H1 (cell line): ENCODE measurements at regions not wholly inside any gene's neighbourhood (a gene's known extent, or its start where the extent isn't known, plus 50 kb on each side); places are given as distances from the start of the nearest gene placed in this dataset.

ENCODE experiments used
- CTCF ChIA-PET: fragments of 300-600 bp; sonication (Branson Sonifier 250); formaldehyde crosslinking; loops from one replicate; lab custom pipeline; 2021; ENCODE audit not compliant: partially characterized antibody; lab: Charles Lee
- POLR2A ChIA-PET: fragments of 300-600 bp; sonication (Branson Sonifier 250); formaldehyde crosslinking; loops from one replicate; lab custom pipeline; 2021; ENCODE audit warnings: inconsistent platforms; ENCODE audit not compliant: partially characterized antibody; lab: Charles Lee
- DNase-seq, 2 experiments: peaks; one replicate each; pipeline versions ENCODE4 v3.0.0 to v3.0.0-alpha.2; 2010 to 2022; ENCODE audit warnings: low spot score in 2 of 2, low read depth in 1 of 2, mixed read lengths in 1 of 2
- FAIRE-seq: peaks from 2 replicates; lab custom pipeline; 2011; peaks lifted over from hg19 to GRCh38; lab: Jason Lieb, UNC
- H2AFZ ChIP-seq: 2 replicates; pipeline ENCODE4 v1.8.1; 2012; ENCODE audit warnings: low read length, inconsistent platforms
- H2AK5ac ChIP-seq: 2 replicates; pipeline ENCODE4 v1.6.1; 2013; ENCODE audit warnings: low read depth, low read length
- H2BK120ac ChIP-seq: replicated peaks from 2 replicates; pipeline ENCODE3; 2013; ENCODE audit warnings: low read depth, low read length, inconsistent platforms
- H2BK12ac ChIP-seq: 2 replicates; pipeline ENCODE4 v1.6.1; 2013; ENCODE audit warnings: low read depth, low read length
- H2BK15ac ChIP-seq: 2 replicates; pipeline ENCODE4 v1.6.1; 2013; ENCODE audit warnings: low read length
- H2BK20ac ChIP-seq: 2 replicates; pipeline ENCODE4 v1.6.1; 2013; ENCODE audit warnings: low read length
- H2BK5ac ChIP-seq: 2 replicates; pipeline ENCODE4 v1.6.1; 2013; ENCODE audit warnings: low read depth, low read length
- H3K14ac ChIP-seq: 2 replicates; pipeline ENCODE4 v1.6.1; 2013; ENCODE audit warnings: inconsistent platforms; ENCODE audit not compliant: insufficient read length
- H3K18ac ChIP-seq: 2 replicates; pipeline ENCODE4 v1.6.1; 2013; ENCODE audit warnings: low read length; ENCODE audit errors: extremely low read depth
- H3K23ac ChIP-seq: 2 replicates; pipeline ENCODE4 v1.6.1; 2013; ENCODE audit warnings: inconsistent platforms; ENCODE audit not compliant: insufficient read length
- H3K23me2 ChIP-seq: 2 replicates; pipeline ENCODE4 v1.6.1; 2013; ENCODE audit warnings: low read depth, low read length
- H3K27ac ChIP-seq: 2 replicates; pipeline ENCODE4 v1.6.1; 2011; ENCODE audit warnings: low read depth, low read length, inconsistent platforms
- H3K27me3 ChIP-seq, 4 experiments: replicated peaks in 1 of 4; 1 replicate in 1 of 4; 2 replicates in 3 of 4; pipeline versions ENCODE4 v1.6.1 to v1.8.1; 2011 to 2013; ENCODE audit warnings: low read length in 3 of 4, mild to moderate bottlenecking in 3 of 4, inconsistent platforms in 2 of 4, mixed read lengths in 2 of 4, moderate library complexity in 1 of 4; ENCODE audit not compliant: control insufficient read depth in 3 of 4, insufficient read depth in 3 of 4; ENCODE audit errors: extremely low read depth in 1 of 4
- H3K36me3 ChIP-seq, 4 experiments: 2 replicates each; pipeline versions ENCODE4 v1.6.1 to v1.8.1; 2011 to 2013; ENCODE audit warnings: mild to moderate bottlenecking in 4 of 4, low read length in 3 of 4, moderate library complexity in 2 of 4, control low read depth in 1 of 4, inconsistent platforms in 1 of 4; ENCODE audit not compliant: insufficient read depth in 4 of 4, control insufficient read depth in 2 of 4
- H3K4ac ChIP-seq: replicated peaks from 2 replicates; pipeline ENCODE3; 2013; ENCODE audit warnings: low read length, low read depth, mixed read lengths, inconsistent platforms; ENCODE audit not compliant: insufficient read length
- H3K4me1 ChIP-seq, 4 experiments: replicated peaks in 1 of 4; 1 replicate in 1 of 4; 2 replicates in 3 of 4; pipeline versions ENCODE4 v1.6.1 to v1.8.1; 2011 to 2013; ENCODE audit warnings: low read length in 3 of 4, inconsistent platforms in 2 of 4, mixed read lengths in 1 of 4; ENCODE audit not compliant: insufficient read depth in 4 of 4, control insufficient read depth in 3 of 4
- H3K4me2 ChIP-seq, 2 experiments: 2 replicates each; pipeline versions ENCODE4 v1.6.1 to v1.8.1; 2011 to 2013; ENCODE audit warnings: low read depth in 2 of 2, low read length in 2 of 2, control low read depth in 1 of 2, inconsistent platforms in 1 of 2, mild to moderate bottlenecking in 1 of 2; ENCODE audit not compliant: insufficient read depth in 1 of 2
- H3K4me3 ChIP-seq, 4 experiments: fragments of 200-600, 300-600 bp in 1 of 4; sonication (generic), shearing (Covaris generic), sonication (Bioruptor Twin) in 1 of 4; 2 replicates each; pipeline versions ENCODE4 v1.5.1 to v1.8.1; 2011 to 2016; ENCODE audit warnings: low read length in 4 of 4, low read depth in 3 of 4, control low read depth in 2 of 4, inconsistent platforms in 2 of 4, mild to moderate bottlenecking in 2 of 4, mixed read lengths in 1 of 4, moderate library complexity in 1 of 4; ENCODE audit not compliant: insufficient read depth in 2 of 4; ENCODE audit errors: extremely low read depth in 1 of 4
- H3K56ac ChIP-seq: replicated peaks from 2 replicates; pipeline ENCODE3; 2013; ENCODE audit warnings: low read depth, mild to moderate bottlenecking, mixed read lengths, low read length, inconsistent platforms; ENCODE audit not compliant: insufficient read length
- H3K79me1 ChIP-seq: 2 replicates; pipeline ENCODE4 v1.6.1; 2013; ENCODE audit warnings: low read depth, low read length, control low read depth
- H3K79me2 ChIP-seq, 2 experiments: 2 replicates each; pipeline versions ENCODE4 v1.6.1 to v1.8.1; 2012 to 2013; ENCODE audit warnings: low read length in 2 of 2, mild to moderate bottlenecking in 2 of 2, inconsistent platforms in 1 of 2; ENCODE audit not compliant: insufficient read depth in 2 of 2, control insufficient read depth in 1 of 2
- H3K9ac ChIP-seq, 4 experiments: replicated peaks in 1 of 4; 1 replicate in 1 of 4; 2 replicates in 3 of 4; pipeline versions ENCODE4 v1.6.1 to v1.8.1; 2011 to 2013; ENCODE audit warnings: low read depth in 3 of 4, low read length in 3 of 4, control low read depth in 2 of 4, mild to moderate bottlenecking in 2 of 4, moderate library complexity in 2 of 4, inconsistent platforms in 1 of 4; ENCODE audit errors: extremely low read depth in 1 of 4
- H3K9me3 ChIP-seq, 2 experiments: 2 replicates each; pipeline versions ENCODE4 v1.6.1 to v1.8.1; 2012 to 2013; ENCODE audit warnings: mild to moderate bottlenecking in 2 of 2, moderate library complexity in 2 of 2, control low read depth in 1 of 2, inconsistent platforms in 1 of 2, low read depth in 1 of 2, low read length in 1 of 2, mixed read lengths in 1 of 2; ENCODE audit not compliant: insufficient read depth in 2 of 2
- H4K20me1 ChIP-seq, 2 experiments: replicated peaks in 1 of 2; 2 replicates each; pipeline versions ENCODE3 to v1.8.1; 2011 to 2013; ENCODE audit warnings: inconsistent platforms in 2 of 2, low read length in 2 of 2, mild to moderate bottlenecking in 1 of 2; ENCODE audit not compliant: insufficient read depth in 2 of 2, control insufficient read depth in 1 of 2
- H4K5ac ChIP-seq: 2 replicates; pipeline ENCODE4 v1.6.1; 2013; ENCODE audit warnings: low read length, low read depth, mixed read lengths, inconsistent platforms; ENCODE audit not compliant: insufficient read length
- H4K8ac ChIP-seq: 2 replicates; pipeline ENCODE4 v1.8.0; 2013; ENCODE audit warnings: mild to moderate bottlenecking, moderate library complexity, low read length, inconsistent platforms; ENCODE audit not compliant: insufficient read depth; ENCODE audit errors: extremely low read depth
- H4K91ac ChIP-seq: replicated peaks from 2 replicates; pipeline ENCODE3; 2013; ENCODE audit warnings: low read length, mixed read lengths, inconsistent platforms; ENCODE audit not compliant: insufficient read length
- SIN3A ChIP-seq, 2 experiments: IDR thresholded peaks in 1 of 2; conservative IDR thresholded peaks in 1 of 2; 2 replicates each; pipeline ENCODE4 v1.6.1; 2011 to 2012; ENCODE audit warnings: low read length in 2 of 2, improper control_type of control experiment in 1 of 2, low read depth in 1 of 2, mild to moderate bottlenecking in 1 of 2
- SIRT6 ChIP-seq: IDR thresholded peaks from one replicate; pipeline ENCODE4 v1.7.1; 2012; ENCODE audit warnings: low read length, inconsistent platforms
- WGBS, 2 experiments: shearing (Covaris generic) in 1 of 2; methylation state at CpG; one replicate each; pipeline versions ENCODE4 v1.1.6 to v1.1.7; 2013 to 2015; ENCODE audit warnings: low lambda C conversion rate in 2 of 2, mixed read lengths in 2 of 2, inconsistent platforms in 1 of 2, low coverage in 1 of 2, missing lambda C conversion rate in 1 of 2; ENCODE audit not compliant: insufficient replicate concordance in 2 of 2, insufficient coverage in 1 of 2, insufficient read length in 1 of 2; ENCODE audit errors: extremely low coverage in 1 of 2, missing lambda C conversion rate in 1 of 2; 5-methylcytosine and 5-hydroxymethylcytosine counted together

- no peak overlapping the region for H3K4me2 ChIP-seq
- H2BK12ac ChIP-seq = no peak overlapping the region
- H3K27ac ChIP-seq = no peak overlapping the region
- CTCF ChIA-PET = no interaction called here
- no peaks in the 10 kb centered on the region for H3K27me3 ChIP-seq
- H3K23ac ChIP-seq = no peak overlapping the region
- H3K79me2 ChIP-seq = no peaks in the 10 kb centered on the region
- DNase-seq (no peak), FAIRE-seq (no peak)
- H2BK20ac ChIP-seq = no peak overlapping the region
- H2AK5ac ChIP-seq = no peak overlapping the region
- no peak overlapping the region for H3K18ac ChIP-seq
- 88% methylated on average over 3 of the region's 3 CpGs; no CpG with 5 or more reads in 1 of the 2 experiments for WGBS, 2 experiments
- no peaks in the 10 kb centered on the region for H3K36me3 ChIP-seq
- no peak overlapping the region for H2BK120ac ChIP-seq
- no peak overlapping the region for H4K5ac ChIP-seq
- no peaks in the 10 kb centered on the region for H3K79me1 ChIP-seq
- H3K56ac ChIP-seq = no peak overlapping the region
- no peak overlapping the region for H2AFZ ChIP-seq
- no peak overlapping the region for H3K4ac ChIP-seq
- no peaks in the 10 kb centered on the region for H3K23me2 ChIP-seq
- POLR2A ChIA-PET = no interaction called here
- no peak overlapping the region for H4K8ac ChIP-seq
- no peak overlapping the region for H2BK15ac ChIP-seq
- no peak overlapping the region for H3K14ac ChIP-seq
- no peak overlapping the region for H2BK5ac ChIP-seq
- no peaks in the 10 kb centered on the region for H3K4me1 ChIP-seq
- no peak overlapping the region for H4K91ac ChIP-seq
- no peaks in the 10 kb centered on the region for H3K9me3 ChIP-seq
- H3K9ac ChIP-seq = no peak overlapping the region
- no peak overlapping the region for H3K4me3 ChIP-seq
- H4K20me1 ChIP-seq = no peaks in the 10 kb centered on the region
- TF ChIP-seq SIRT6 (no peak), SIN3A (conservative IDR thresholded peaks at IDR 0.05 in 1 of 2, IDR thresholded peaks at IDR 0.05 in 1 of 2; ENCODE audit: low read depth in 1 of 2, low read length in 2 of 2) (no peak)
Observed at GRCh38 chr14:87196436-87196835, 796.5 kb downstream of the GALC start.
